GM21360 (cell line): ENCODE measurements at regions not wholly inside any gene's neighbourhood (a gene's known extent, or its start where the extent isn't known, plus 50 kb on each side); places are given as distances from the start of the nearest gene placed in this dataset.

Experiments
- ATAC-seq: cut with Tn5 transposase; IDR thresholded peaks from one replicate; pipeline ENCODE4 v1.9.1; 2021; ENCODE audit warnings: mild to moderate bottlenecking, moderate library complexity; ENCODE audit not compliant: unreplicated experiment

DNA sequence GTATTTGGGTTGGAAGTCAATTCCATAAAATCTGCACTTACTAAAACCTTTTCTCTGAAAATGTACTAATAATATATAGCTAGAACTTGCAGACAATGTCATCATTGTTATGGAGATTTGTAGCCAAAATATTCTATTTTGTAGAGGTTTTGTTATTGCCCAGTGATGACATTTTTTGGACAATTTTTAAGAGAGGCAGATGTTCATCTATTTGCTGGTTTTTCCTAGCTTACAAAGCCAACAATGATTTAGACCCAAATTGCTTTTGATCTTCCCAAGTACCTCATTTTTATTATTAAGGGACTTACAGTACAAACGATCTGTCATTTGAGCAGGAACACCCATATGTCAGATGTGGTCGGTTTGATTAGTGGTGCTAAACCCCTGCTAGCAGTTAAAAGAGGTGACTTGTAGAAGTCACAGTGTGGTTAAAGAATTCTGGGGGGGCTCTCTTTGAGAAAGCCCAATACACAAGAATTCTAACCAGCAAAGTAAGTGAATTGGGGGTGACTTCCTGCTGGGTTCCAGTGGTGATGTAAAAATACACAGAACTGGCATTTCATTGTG is 136.2 kb downstream of the KIT start:
- no peak for ATAC-seq
